Neural progenitor cell (in vitro differentiated cells): ENCODE measurements at regions not wholly inside any gene's neighbourhood (a gene's known extent, or its start where the extent isn't known, plus 50 kb on each side); places are given as distances from the start of the nearest gene placed in this dataset.

Source experiments
- CTCF ChIP-seq: fragments of 200-600 bp; sonication (generic); IDR thresholded peaks from 2 replicates; pipeline ENCODE4 v1.5.1; 2017; ENCODE audit warnings: antibody characterized with exemption, mild to moderate bottlenecking
- EZH2phosphoT487 ChIP-seq: fragments of 200-600 bp; sonication (generic); IDR thresholded peaks from 2 replicates; pipeline ENCODE4 v1.6.1; 2017; ENCODE audit warnings: antibody characterized with exemption

GRCh38 chr4:138460477-138461414 is 218.6 kb upstream of the SLC7A11 start:
- TF ChIP-seq EZH2phosphoT487 (no peak), CTCF (no peak)
